Lower leg skin (tissue), 4 donors: ENCODE measurements at regions not wholly inside any gene's neighbourhood (a gene's known extent, or its start where the extent isn't known, plus 50 kb on each side); places are given as distances from the start of the nearest gene placed in this dataset.
"Not testable (repeated sequence)": the region's sequence is repeated elsewhere in the genome, so short reads cannot be mapped to it uniquely, and the experiment has no call there.

Source experiments
- DNase-seq, 2 donors: peaks; one replicate each; pipeline ENCODE4 v3.0.0-alpha.2; 2019; ENCODE audit warnings: low spot score in 2 of 2
- H3K4me3 ChIP-seq: fragments of 200-600 bp; sonication (generic); 2 replicates; pipeline ENCODE4 v1.5.1; 2017; ENCODE audit warnings: mild to moderate bottlenecking, low read depth; ENCODE audit not compliant: poor library complexity, severe bottlenecking
- POLR2A ChIP-seq, 2 donors: fragments of 450-650 bp; IDR thresholded peaks; one replicate each; pipeline ENCODE4 v1.6.1; 2016 to 2017; ENCODE audit warnings: antibody characterized with exemption in 2 of 2, mild to moderate bottlenecking in 1 of 2, moderate library complexity in 1 of 2
- WGBS, 2 donors: methylation state at CpG; one replicate each; pipeline ENCODE4 v1.1.5; 2018; 5-methylcytosine and 5-hydroxymethylcytosine counted together
- intact Hi-C: fragments of 100-400 bp; cut with DNase I; formaldehyde crosslinking; loops from one replicate; pipeline ENCODE4 v1.15.0; 2023; ENCODE audit warnings: low total_unique reads
- TF ChIP-seq, protein P1 (sequence below), 3 donors: fragments of 450-650 bp; IDR thresholded peaks; one replicate each; pipeline ENCODE4 v1.5.1; 2016; ENCODE audit warnings: antibody characterized with exemption in 3 of 3, mild to moderate bottlenecking in 3 of 3, moderate library complexity in 2 of 3

GRCh38 chr13:83780227-83780626, 102.0 kb downstream of the SLITRK1 start:
- intact Hi-C loops = no loop called here
- TF ChIP-seq POLR2A (IDR thresholded peaks at IDR 0.05) = no peak
- TF ChIP-seq, protein P1, sequence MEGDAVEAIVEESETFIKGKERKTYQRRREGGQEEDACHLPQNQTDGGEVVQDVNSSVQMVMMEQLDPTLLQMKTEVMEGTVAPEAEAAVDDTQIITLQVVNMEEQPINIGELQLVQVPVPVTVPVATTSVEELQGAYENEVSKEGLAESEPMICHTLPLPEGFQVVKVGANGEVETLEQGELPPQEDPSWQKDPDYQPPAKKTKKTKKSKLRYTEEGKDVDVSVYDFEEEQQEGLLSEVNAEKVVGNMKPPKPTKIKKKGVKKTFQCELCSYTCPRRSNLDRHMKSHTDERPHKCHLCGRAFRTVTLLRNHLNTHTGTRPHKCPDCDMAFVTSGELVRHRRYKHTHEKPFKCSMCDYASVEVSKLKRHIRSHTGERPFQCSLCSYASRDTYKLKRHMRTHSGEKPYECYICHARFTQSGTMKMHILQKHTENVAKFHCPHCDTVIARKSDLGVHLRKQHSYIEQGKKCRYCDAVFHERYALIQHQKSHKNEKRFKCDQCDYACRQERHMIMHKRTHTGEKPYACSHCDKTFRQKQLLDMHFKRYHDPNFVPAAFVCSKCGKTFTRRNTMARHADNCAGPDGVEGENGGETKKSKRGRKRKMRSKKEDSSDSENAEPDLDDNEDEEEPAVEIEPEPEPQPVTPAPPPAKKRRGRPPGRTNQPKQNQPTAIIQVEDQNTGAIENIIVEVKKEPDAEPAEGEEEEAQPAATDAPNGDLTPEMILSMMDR (IDR thresholded peaks at IDR 0.05) = no peak
- WGBS, 2 donors = 74 to 79% methylated on average over 6 of the region's 6 CpGs

GRCh38 chr13:83773961-83774360, 108.3 kb downstream of the SLITRK1 start:
- intact Hi-C loops = no loop called here
- DNase-seq = no peak
- WGBS, 2 donors = 67 to 76% methylated on average over 2 of the region's 2 CpGs
- no peak overlapping the region for H3K4me3 ChIP-seq
- TF ChIP-seq, protein P1 (IDR thresholded peaks at IDR 0.05) = no peak
- TF ChIP-seq POLR2A (IDR thresholded peaks at IDR 0.05) = no peak

More at GRCh38 chr13:83780227-83780626, 102.0 kb downstream of the SLITRK1 start:
- DNase-seq = no peak
- no peak overlapping the region for H3K4me3 ChIP-seq

DNA sequence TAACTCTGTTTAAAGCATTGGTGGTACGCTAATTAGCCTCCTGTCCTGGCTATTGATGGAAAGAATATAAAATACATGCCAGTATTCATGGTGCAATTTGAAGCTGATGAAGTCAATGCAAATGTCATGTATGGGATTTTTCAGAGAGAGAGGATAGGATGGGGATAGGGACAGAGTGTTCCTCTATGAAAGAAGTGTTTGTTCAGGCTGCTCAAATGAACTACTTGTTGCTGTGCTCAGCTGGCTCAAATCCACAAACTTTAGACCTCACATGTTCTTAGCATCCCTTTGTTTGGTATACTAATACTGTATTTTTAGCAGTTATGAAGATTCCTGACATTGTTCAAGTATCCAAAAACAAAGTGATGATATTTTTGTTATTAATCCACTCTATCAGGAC, 116.5 kb downstream of the SLITRK1 start:
- H3K4me3 ChIP-seq = no peak overlapping the region
- no peak for DNase-seq
- WGBS, 2 donors = 82 to 91% methylated on average over 1 of the region's 1 CpG
- intact Hi-C loops = no loop called here
- TF ChIP-seq POLR2A (IDR thresholded peaks at IDR 0.05) = no peak
- TF ChIP-seq, protein P1 (IDR thresholded peaks at IDR 0.05) = no peak

DNA sequence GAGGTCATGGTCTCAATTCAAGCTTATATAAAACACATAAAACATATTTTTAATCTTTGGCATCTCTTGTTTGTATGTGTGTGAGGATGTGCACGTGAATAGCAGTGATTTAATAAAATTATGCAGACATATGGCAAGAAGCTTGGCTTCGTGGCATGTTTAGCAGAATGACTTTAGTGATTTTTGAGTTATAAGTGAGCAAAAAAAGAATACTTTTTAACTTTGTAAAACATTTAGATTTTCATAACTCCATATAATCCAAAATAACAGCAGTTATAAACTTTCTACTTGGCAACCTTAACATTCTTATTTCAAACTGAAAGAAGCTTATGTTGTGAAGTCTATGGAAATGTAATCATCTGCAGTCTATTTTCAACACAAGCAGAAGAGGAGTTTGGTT, 120.6 kb downstream of the SLITRK1 start:
- TF ChIP-seq, protein P1 (IDR thresholded peaks at IDR 0.05) = no peak
- TF ChIP-seq POLR2A (IDR thresholded peaks at IDR 0.05) = no peak
- no peak overlapping the region for H3K4me3 ChIP-seq
- DNase-seq = no peak
- 35 to 47% methylated on average over 2 of the region's 2 CpGs for WGBS, 2 donors
- intact Hi-C loops = no loop called here

- WGBS, 2 donors = 94 to 98% methylated on average over 2 of the region's 2 CpGs
- DNase-seq, intact Hi-C loops, H3K4me3 ChIP-seq: not testable (repeated sequence)
These were observed 127.1 kb downstream of the SLITRK1 start for GRCh38 chr13:83755210-83755609.

DNA sequence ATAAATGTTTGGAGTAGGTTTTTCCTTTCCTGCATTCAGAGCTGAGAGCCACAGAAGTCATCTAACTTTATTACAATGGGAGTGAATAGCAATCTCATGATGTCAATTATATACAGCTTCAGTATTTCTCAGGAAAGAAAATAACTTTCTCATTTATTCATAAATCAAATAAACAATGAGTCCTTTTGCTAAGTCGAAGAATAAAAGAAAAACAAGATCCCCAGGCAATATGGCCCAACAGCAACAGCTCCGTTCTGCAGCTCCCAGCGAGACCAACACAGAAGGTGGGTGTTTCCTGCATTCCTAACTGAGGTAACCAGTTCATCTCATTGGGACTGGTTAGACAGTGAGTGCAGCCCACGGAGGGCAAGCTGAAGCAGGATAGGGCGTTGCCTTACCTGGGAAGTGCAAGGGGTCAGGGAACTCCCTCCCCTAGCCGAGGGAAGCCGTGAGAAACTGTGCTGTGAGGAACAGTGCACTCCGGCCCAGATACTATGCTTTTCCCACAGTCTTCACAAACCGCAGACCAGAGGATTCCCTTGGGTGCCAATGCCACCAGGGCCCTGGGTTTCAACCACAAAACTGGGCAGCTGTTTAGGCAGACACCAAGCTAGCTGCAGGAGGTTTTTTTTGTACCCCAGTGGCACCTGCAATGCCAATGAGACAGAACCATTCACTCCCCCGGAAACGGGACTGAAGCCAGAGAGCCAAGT, 128.2 kb downstream of the SLITRK1 start:
- 62 to 76% methylated on average over 9 to 11 of the region's 11 CpGs for WGBS, 2 donors
- DNase-seq = no peak
- no peak overlapping the region for H3K4me3 ChIP-seq
- intact Hi-C loops = no loop called here
- no peak for TF ChIP-seq POLR2A (IDR thresholded peaks at IDR 0.05)
- TF ChIP-seq, protein P1 (IDR thresholded peaks at IDR 0.05) = no peak
